Stimulated activated CD8-positive, alpha-beta memory T cell treated with anti-CD3 and anti-CD28 coated beads, Interleukin-15, amount 100 ng/mL, for 48 hours (primary cell): ENCODE measurements at regions not wholly inside any gene's neighbourhood (a gene's known extent, or its start where the extent isn't known, plus 50 kb on each side); places are given as distances from the start of the nearest gene placed in this dataset.
A peak's percentile ranks its signal among the peaks of the same experiment; 100 is the strongest.
"Not testable (repeated sequence)": the region's sequence is repeated elsewhere in the genome, so short reads cannot be mapped to it uniquely, and the experiment has no call there.

Experiments
- DNase-seq, 2 donors: peaks; one replicate each; pipeline ENCODE4 v3.0.0-alpha.2; 2020; ENCODE audit warnings: low read depth in 2 of 2

DNA sequence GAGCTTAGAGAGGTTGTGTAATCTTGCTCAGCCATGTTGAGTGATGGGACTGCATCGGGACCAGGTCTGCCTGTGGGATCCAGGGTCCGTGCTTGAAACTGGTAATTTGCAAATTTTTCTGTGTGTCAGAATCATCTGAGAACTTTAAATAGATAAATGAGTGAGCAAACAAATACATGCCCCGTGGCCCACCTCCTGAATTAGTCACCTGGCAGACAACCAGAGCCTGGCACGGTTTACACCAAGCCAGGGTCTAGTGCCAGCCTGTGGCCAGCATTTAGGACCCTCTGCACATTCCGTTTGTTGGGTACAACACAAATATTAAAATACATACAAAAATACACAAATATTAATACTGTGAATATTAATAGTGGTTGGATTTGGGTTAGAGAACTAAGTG, 90.6 kb upstream of the STOX2 start:
- no peak for DNase-seq

GRCh38 chr4:183816077-183816476, 89.0 kb upstream of the STOX2 start:
- no peak for DNase-seq

- no peak for DNase-seq
These were observed 88.1 kb upstream of the STOX2 start for GRCh38 chr4:183816882-183817509.

DNA sequence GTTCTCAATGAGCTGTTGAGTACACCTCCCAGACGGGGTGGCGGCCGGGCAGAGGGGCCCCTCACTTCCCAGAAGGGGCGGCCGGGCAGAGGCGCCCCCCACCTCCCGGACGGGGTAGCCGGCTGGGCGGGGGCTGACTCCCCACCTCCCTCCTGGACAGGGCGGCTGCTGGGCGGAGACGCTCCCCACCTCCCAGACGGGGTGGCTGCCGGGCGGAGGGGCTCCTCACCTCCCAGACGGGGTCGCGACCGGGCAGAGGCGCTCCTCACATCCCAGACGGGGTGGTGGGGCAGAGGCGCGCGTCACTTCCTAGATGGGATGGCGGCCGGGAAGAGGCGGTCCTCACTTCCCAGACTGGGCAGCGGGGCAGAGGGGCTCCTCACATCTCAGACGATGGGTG, 86.5 kb upstream of the STOX2 start:
- DNase-seq = not testable (repeated sequence)

- DNase-seq = no peak
These were observed 83.8 kb upstream of the STOX2 start for GRCh38 chr4:183821076-183821853.

GRCh38 chr4:183823434-183823833, 81.7 kb upstream of the STOX2 start:
- no peak for DNase-seq

DNA sequence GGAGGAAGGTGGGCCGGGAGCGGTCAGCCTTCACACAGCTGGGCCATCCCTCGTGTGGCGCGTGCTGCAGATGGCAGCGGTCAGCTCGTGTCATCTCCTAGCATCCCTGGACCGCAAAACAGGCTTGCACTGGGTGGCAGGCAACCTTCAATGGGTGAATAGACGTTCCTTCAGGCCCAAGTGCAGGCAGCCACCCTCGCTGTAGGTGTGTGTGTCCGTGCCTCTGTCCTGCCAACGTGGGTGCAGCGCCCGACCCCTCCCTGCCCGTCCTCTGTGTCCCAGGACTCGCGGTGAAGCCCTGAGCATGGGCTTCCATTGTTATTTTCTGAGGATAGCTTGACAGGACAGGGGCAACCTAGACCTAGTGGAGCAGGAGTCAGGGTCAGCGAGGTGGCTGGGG, 79.8 kb upstream of the STOX2 start:
- no peak for DNase-seq

- no peak for DNase-seq
These were observed 78.6 kb upstream of the STOX2 start for GRCh38 chr4:183826461-183826860.

DNA sequence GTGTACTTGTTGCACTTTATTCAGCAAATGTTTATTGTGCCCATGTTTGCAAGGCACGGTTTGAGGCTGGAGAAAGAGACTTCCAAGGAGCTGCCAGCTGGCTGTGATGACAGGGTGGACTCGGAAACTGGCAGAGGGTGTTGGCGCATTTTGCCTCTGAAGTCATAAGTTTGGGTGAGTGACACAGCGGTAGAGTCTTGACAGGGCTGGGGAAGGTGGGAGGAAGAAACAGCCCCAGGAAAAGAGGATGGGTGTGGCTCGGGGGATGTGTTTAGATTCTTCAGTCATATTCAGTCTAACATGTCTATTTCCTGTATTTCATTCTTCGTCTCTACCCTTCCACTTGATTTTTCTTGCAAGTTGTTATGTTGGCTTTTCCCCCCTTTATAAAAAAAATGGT, 77.0 kb upstream of the STOX2 start:
- DNase-seq = no peak

- no peak for DNase-seq
These were observed 76.3 kb upstream of the STOX2 start for GRCh38 chr4:183828839-183829238.

- DNase-seq = no peak
These were observed 74.6 kb upstream of the STOX2 start for GRCh38 chr4:183830438-183830985.

DNA sequence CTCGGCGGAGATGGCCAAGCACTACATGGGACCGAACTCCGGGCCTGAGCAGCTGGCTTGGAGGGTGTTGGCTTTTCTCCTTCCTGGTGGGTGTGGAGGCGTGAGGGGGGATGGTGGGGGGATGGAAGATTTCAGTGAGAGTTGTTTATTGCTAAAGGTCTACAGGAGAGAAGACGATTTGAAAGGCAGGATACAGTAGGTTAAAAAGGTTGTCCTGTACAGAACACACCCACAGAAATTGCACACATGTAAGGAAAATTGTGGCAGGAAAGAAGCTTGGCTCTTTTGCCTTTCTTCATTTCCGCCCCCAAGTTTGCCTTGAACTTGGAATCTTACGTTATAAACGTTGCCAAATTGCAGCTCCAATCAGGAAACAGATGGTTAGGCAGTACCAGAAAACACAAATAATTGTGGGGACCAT, 74.1 kb upstream of the STOX2 start:
- DNase-seq = no peak

DNA sequence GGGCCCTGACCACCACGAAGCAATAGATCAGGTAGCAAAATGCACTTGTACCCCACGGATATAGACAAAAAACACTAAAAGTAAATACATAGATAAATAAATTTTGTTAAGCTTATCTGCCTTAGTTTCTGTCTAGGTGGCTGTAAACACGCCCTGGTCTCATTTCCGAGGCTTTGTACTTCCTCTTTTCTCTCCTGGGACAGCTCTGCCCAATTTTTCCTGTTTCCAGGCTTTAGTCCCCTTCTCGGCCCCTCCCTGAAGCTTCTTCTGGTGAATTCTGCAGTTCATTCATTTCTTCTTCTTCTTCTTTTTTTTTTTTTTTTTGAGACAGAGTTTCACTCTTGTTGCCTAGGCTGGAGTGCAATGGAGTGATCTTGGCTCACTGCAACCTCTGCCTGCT, 73.4 kb upstream of the STOX2 start:
- no peak for DNase-seq

DNA sequence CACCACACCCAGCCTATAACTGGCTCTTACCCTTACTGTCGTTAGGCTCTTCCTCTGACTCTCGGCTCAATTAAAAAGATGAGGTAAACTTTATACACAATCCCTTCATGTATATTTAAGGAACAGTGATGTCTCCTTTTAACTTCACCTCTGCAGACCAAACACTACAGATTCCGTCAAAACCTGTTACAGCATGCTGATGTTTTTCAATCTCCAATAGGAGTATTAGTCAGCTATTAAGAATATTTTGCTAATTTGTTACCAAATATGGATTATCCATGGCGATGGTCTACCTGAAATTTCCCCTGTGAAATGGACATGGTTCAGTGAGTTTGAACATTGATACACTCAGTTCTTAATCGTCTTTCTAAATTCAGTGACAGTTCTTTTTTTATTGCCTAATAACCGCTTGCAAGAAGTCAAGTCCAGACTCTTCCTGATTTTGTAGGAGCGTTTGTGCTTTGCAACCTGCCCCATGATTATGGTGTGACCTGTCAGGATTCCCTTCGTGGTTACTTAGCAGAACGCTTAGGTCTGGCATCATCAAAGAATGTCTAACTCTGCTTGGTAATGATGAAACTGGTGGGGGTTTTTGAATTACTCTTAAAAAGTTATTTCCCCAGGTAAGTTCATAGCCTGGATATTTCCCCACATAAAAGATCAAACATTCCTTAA, 72.2 kb upstream of the STOX2 start:
- DNase-seq = no peak

GRCh38 chr4:183834252-183834651, 70.9 kb upstream of the STOX2 start:
- DNase-seq = no peak

DNA sequence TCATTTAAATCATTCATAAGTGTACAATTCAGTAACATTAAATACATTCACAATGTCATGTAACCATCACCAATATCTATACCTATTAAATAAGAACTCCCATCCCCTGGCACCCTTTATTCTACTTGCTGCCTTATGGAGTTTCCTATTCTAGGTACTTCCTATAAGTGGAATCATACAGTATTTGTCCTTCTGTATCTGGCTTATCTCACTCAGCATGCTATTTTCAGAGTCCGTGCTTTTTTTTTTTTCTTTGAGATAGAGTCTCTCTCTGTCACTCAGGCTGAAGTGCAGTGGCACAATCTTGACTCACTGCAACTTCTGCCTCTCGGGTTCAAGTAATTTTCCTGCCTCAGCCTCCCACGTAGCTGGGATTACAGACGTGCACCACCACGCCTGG, 67.9 kb upstream of the STOX2 start:
- no peak for DNase-seq

GRCh38 chr4:183838987-183839712, 66.0 kb upstream of the STOX2 start:
- DNase-seq = no peak

- DNase-seq = peak; percentile 4 to 32
These were observed 64.8 kb upstream of the STOX2 start for GRCh38 chr4:183840311-183840710.

- no peak for DNase-seq
These were observed 64.1 kb upstream of the STOX2 start for GRCh38 chr4:183841001-183841400.

GRCh38 chr4:183842129-183842528, 63.0 kb upstream of the STOX2 start:
- DNase-seq = no peak

- no peak for DNase-seq
These were observed 61.8 kb upstream of the STOX2 start for GRCh38 chr4:183843248-183843671.

- DNase-seq = no peak
These were observed 58.2 kb upstream of the STOX2 start for GRCh38 chr4:183846951-183847350.
